Brain microvascular endothelial cell (primary cell): ENCODE measurements at regions not wholly inside any gene's neighbourhood (a gene's known extent, or its start where the extent isn't known, plus 50 kb on each side); places are given as distances from the start of the nearest gene placed in this dataset.
"Not testable (repeated sequence)": the region's sequence is repeated elsewhere in the genome, so short reads cannot be mapped to it uniquely, and the experiment has no call there.

Experiments
- DNase-seq: peaks from one replicate; pipeline ENCODE4 v3.0.0-alpha.2; 2020
- H3K27ac ChIP-seq: fragments of 250-450 bp; sonication (Bioruptor Pico); 2 replicates; pipeline ENCODE4 v1.5.1; 2020; ENCODE audit warnings: mild to moderate bottlenecking, moderate library complexity
- H3K27me3 ChIP-seq: fragments of 250-450 bp; sonication (Bioruptor Pico); replicated peaks from 2 replicates; pipeline ENCODE4 v1.5.1; 2020; ENCODE audit warnings: mild to moderate bottlenecking
- H3K36me3 ChIP-seq: fragments of 250-450 bp; sonication (Bioruptor Pico); replicated peaks from 2 replicates; pipeline ENCODE4 v1.5.1; 2020; ENCODE audit warnings: mild to moderate bottlenecking
- H3K4me3 ChIP-seq: 2 replicates; pipeline ENCODE4 v1.5.1; 2011; ENCODE audit warnings: low read depth, mild to moderate bottlenecking, control low read depth, low read length, moderate library complexity
- CTCF ChIP-seq: IDR thresholded peaks from 2 replicates; pipeline ENCODE4 v1.5.1; 2011; ENCODE audit warnings: low read depth, mild to moderate bottlenecking, moderate library complexity, low read length, control low read depth, inconsistent platforms; ENCODE audit errors: missing control alignments
- in situ Hi-C: cut with HindIII; loops from 2 replicates; pipeline ENCODE4 v1.10.0; 2017; ENCODE audit warnings: low sequenced_read_pairs, low pct_ligation_motif_present

- in situ Hi-C loops = no loop called here
Measured at GRCh38 chr16:87032554-87032953, 284.6 kb downstream of the C16orf95 start.

GRCh38 chr16:87033021-87033471 is 284.1 kb downstream of the C16orf95 start:
- Histone ChIP-seq H3K36me3 (no peaks in the 10 kb centered on the region), H3K27ac (no peak overlapping the region), H3K4me3 (no peak overlapping the region), H3K27me3 (no peaks in the 10 kb centered on the region)
- TF ChIP-seq CTCF = no peak
- no peak for DNase-seq
- in situ Hi-C loops = no loop called here

More at GRCh38 chr16:87032554-87032953, 284.6 kb downstream of the C16orf95 start:
- no peak overlapping the region for H3K27ac ChIP-seq
- TF ChIP-seq CTCF = no peak
- DNase-seq = no peak
- no peak overlapping the region for H3K4me3 ChIP-seq
- H3K36me3 ChIP-seq = no peaks in the 10 kb centered on the region
- H3K27me3 ChIP-seq = no peaks in the 10 kb centered on the region

GRCh38 chr16:87033541-87034300 is 283.5 kb downstream of the C16orf95 start:
- no peak for DNase-seq
- no peak overlapping the region for H3K4me3 ChIP-seq
- no peaks in the 10 kb centered on the region for H3K27me3 ChIP-seq
- no peak overlapping the region for H3K27ac ChIP-seq
- no peak for TF ChIP-seq CTCF
- in situ Hi-C loops = no loop called here
- no peaks in the 10 kb centered on the region for H3K36me3 ChIP-seq

GRCh38 chr16:87034317-87034716 is 282.9 kb downstream of the C16orf95 start:
- Histone ChIP-seq H3K4me3 (no peak overlapping the region), H3K27me3 (no peaks in the 10 kb centered on the region), H3K27ac (no peak overlapping the region), H3K36me3 (no peaks in the 10 kb centered on the region)
- no peak for TF ChIP-seq CTCF
- no peak for DNase-seq
- in situ Hi-C loops = no loop called here

- no peaks in the 10 kb centered on the region for H3K27me3 ChIP-seq
- no peaks in the 10 kb centered on the region for H3K36me3 ChIP-seq
- no peak for TF ChIP-seq CTCF
- no peak overlapping the region for H3K4me3 ChIP-seq
- no peak for DNase-seq
- in situ Hi-C loops = no loop called here
- no peak overlapping the region for H3K27ac ChIP-seq
Measured at GRCh38 chr16:87035053-87035452, 282.1 kb downstream of the C16orf95 start.

GRCh38 chr16:87037012-87037411 is 280.2 kb downstream of the C16orf95 start:
- no peak overlapping the region for H3K27ac ChIP-seq
- no peak for TF ChIP-seq CTCF
- in situ Hi-C loops = no loop called here
- DNase-seq = no peak
- H3K36me3 ChIP-seq = no peaks in the 10 kb centered on the region
- no peaks in the 10 kb centered on the region for H3K27me3 ChIP-seq
- no peak overlapping the region for H3K4me3 ChIP-seq

GRCh38 chr16:87038528-87038927 is 278.7 kb downstream of the C16orf95 start:
- DNase-seq, H3K36me3 ChIP-seq, H3K4me3 ChIP-seq, in situ Hi-C loops, H3K27me3 ChIP-seq, H3K27ac ChIP-seq: not testable (repeated sequence)
